GM12875 (cell line): ENCODE measurements at regions not wholly inside any gene's neighbourhood (a gene's known extent, or its start where the extent isn't known, plus 50 kb on each side); places are given as distances from the start of the nearest gene placed in this dataset.
"Not testable (repeated sequence)": the region's sequence is repeated elsewhere in the genome, so short reads cannot be mapped to it uniquely, and the experiment has no call there.

Experiments used
- H3K4me3 ChIP-seq: one replicate; pipeline ENCODE4 v1.5.1; 2011; ENCODE audit warnings: low read depth, low read length, control low read depth
- CTCF ChIP-seq: IDR thresholded peaks from 2 replicates; pipeline ENCODE4 v1.5.1; 2011; ENCODE audit warnings: low read depth, mild to moderate bottlenecking, control low read depth, inconsistent platforms, low read length, moderate library complexity, borderline replicate concordance; ENCODE audit not compliant: insufficient read depth

GRCh38 chr4:75169020-75169419 is 236.1 kb downstream of the PARM1 start:
- no peak overlapping the region for H3K4me3 ChIP-seq
- TF ChIP-seq CTCF, result no peak

- no peak for TF ChIP-seq CTCF
Observed at GRCh38 chr4:75168548-75168947, 235.6 kb downstream of the PARM1 start.

GRCh38 chr4:75165100-75165499 is 232.2 kb downstream of the PARM1 start:
- not testable (repeated sequence) for H3K4me3 ChIP-seq

More at GRCh38 chr4:75168548-75168947, 235.6 kb downstream of the PARM1 start:
- H3K4me3 ChIP-seq, result no peak overlapping the region

- no peak overlapping the region for H3K4me3 ChIP-seq
- TF ChIP-seq CTCF, result no peak
Observed at GRCh38 chr4:75158451-75158850, 225.5 kb downstream of the PARM1 start.

- TF ChIP-seq CTCF, result no peak
- H3K4me3 ChIP-seq, result no peak overlapping the region
Observed at GRCh38 chr4:75154994-75155393, 222.1 kb downstream of the PARM1 start.

- no peak overlapping the region for H3K4me3 ChIP-seq
- TF ChIP-seq CTCF, result no peak
Observed at GRCh38 chr4:75146223-75146622, 213.3 kb downstream of the PARM1 start.

GRCh38 chr4:75144475-75144874 is 211.6 kb downstream of the PARM1 start:
- no peak overlapping the region for H3K4me3 ChIP-seq

More at GRCh38 chr4:75144475-75144874, 211.6 kb downstream of the PARM1 start:
- no peak for TF ChIP-seq CTCF
